Endothelial cell of umbilical vein (primary cell): ENCODE measurements at regions not wholly inside any gene's neighbourhood (a gene's known extent, or its start where the extent isn't known, plus 50 kb on each side); places are given as distances from the start of the nearest gene placed in this dataset.

Source experiments
- BruUV-seq: library from RNA; stranded (reverse); fragments of 400-500 nt; replicated peaks from 2 replicates; lab custom pipeline; 2021; lab: Mats Ljungman, UMichigan
- CTCF ChIA-PET: fragments of 300-600, 350-600 bp; sonication (Branson Sonifier 250); formaldehyde crosslinking; loops from one replicate; lab custom pipeline; 2021; ENCODE audit warnings: antibody characterized with exemption, inconsistent platforms; lab: Charles Lee
- POLR2A ChIA-PET: fragments of 300-600, 350-600 bp; sonication (Branson Sonifier 250); formaldehyde crosslinking; loops from one replicate; lab custom pipeline; 2021; ENCODE audit warnings: antibody characterized with exemption, inconsistent platforms; lab: Charles Lee
- DNase-seq: peaks from one replicate; pipeline ENCODE4 v3.0.0-alpha.2; 2011; ENCODE audit warnings: low read depth, low spot score
- FAIRE-seq: peaks from 2 replicates; lab custom pipeline; 2011; peaks lifted over from hg19 to GRCh38; lab: Jason Lieb, UNC
- H2AFZ ChIP-seq: 2 replicates; pipeline ENCODE4 v1.6.0; 2012; ENCODE audit warnings: low read depth, low read length, control low read depth, inconsistent platforms
- H3K27ac ChIP-seq: 2 replicates; pipeline ENCODE4 v1.5.1; 2011; ENCODE audit warnings: low read depth, mild to moderate bottlenecking, control low read depth, low read length, moderate library complexity; ENCODE audit not compliant: insufficient read depth
- H3K27me3 ChIP-seq, 2 experiments: 2 replicates each; pipeline versions ENCODE4 v1.6.0 to v1.6.1; 2011; ENCODE audit warnings: low read length in 2 of 2, mixed read lengths in 1 of 2; ENCODE audit not compliant: control insufficient read depth in 2 of 2, insufficient read depth in 2 of 2
- H3K36me3 ChIP-seq, 2 experiments: 2 replicates in 1 of 2; 3 replicates in 1 of 2; pipeline ENCODE4 v1.5.1; 2011; ENCODE audit warnings: low read length in 2 of 2, mild to moderate bottlenecking in 1 of 2, moderate library complexity in 1 of 2; ENCODE audit not compliant: control insufficient read depth in 2 of 2, insufficient read depth in 2 of 2; ENCODE audit errors: extremely low read depth in 1 of 2
- H3K4me1 ChIP-seq: 3 replicates; pipeline ENCODE4 v1.5.1; 2011; ENCODE audit warnings: mild to moderate bottlenecking, low read length; ENCODE audit not compliant: control insufficient read depth, insufficient read depth; ENCODE audit errors: extremely low read depth
- H3K4me2 ChIP-seq: 2 replicates; pipeline ENCODE4 v1.6.1; 2011; ENCODE audit warnings: low read length, control low read depth, mixed read lengths; ENCODE audit not compliant: insufficient read depth
- H3K4me3 ChIP-seq, 3 experiments: fragments of 200-600 bp in 1 of 3; sonication (generic), shearing (Covaris generic) in 1 of 3; replicated peaks in 1 of 3; 2 replicates each; pipeline ENCODE4 v1.5.1; 2011 to 2016; ENCODE audit warnings: control low read depth in 3 of 3, low read length in 3 of 3, mild to moderate bottlenecking in 2 of 3, inconsistent platforms in 1 of 3, low read depth in 1 of 3, moderate library complexity in 1 of 3; ENCODE audit not compliant: insufficient read depth in 1 of 3
- H3K79me2 ChIP-seq: 2 replicates; pipeline ENCODE4 v1.6.0; 2012; ENCODE audit warnings: low read length, inconsistent platforms; ENCODE audit not compliant: control insufficient read depth, insufficient read depth
- H3K9ac ChIP-seq: replicated peaks from 2 replicates; pipeline ENCODE3; 2011; ENCODE audit warnings: low read length, control low read depth; ENCODE audit not compliant: insufficient read depth; ENCODE audit errors: extremely low read depth
- H3K9me1 ChIP-seq: replicated peaks from 3 replicates; pipeline ENCODE4 v1.6.0; 2011; ENCODE audit warnings: mild to moderate bottlenecking, low read length; ENCODE audit not compliant: control insufficient read depth, insufficient read depth; ENCODE audit errors: extremely low read depth
- H3K9me3 ChIP-seq: replicated peaks from 2 replicates; pipeline ENCODE4 v1.5.1; 2012; ENCODE audit warnings: low read length, inconsistent platforms; ENCODE audit not compliant: control insufficient read depth, insufficient read depth
- H4K20me1 ChIP-seq: replicated peaks from 2 replicates; pipeline ENCODE3; 2011; ENCODE audit warnings: mild to moderate bottlenecking, low read length; ENCODE audit not compliant: control insufficient read depth, insufficient read depth; ENCODE audit errors: extremely low read depth
- EZH2 ChIP-seq: IDR thresholded peaks from 2 replicates; pipeline ENCODE4 v1.6.1; 2012; ENCODE audit warnings: borderline replicate concordance, low read depth, mild to moderate bottlenecking, moderate library complexity, low read length, inconsistent platforms; ENCODE audit not compliant: severe bottlenecking
- FOS ChIP-seq: IDR thresholded peaks from 2 replicates; pipeline ENCODE4 v1.6.1; 2011; ENCODE audit warnings: mild to moderate bottlenecking, low read length, moderate library complexity, borderline replicate concordance; ENCODE audit not compliant: insufficient read depth
- GATA2 ChIP-seq: IDR thresholded peaks from 2 replicates; pipeline ENCODE4 v1.7.0; 2011; ENCODE audit warnings: low read depth, mild to moderate bottlenecking, moderate library complexity, mixed read lengths, low read length; ENCODE audit not compliant: insufficient read length, insufficient read depth
- JUN ChIP-seq: IDR thresholded peaks from 2 replicates; pipeline ENCODE4 v1.6.1; 2011; ENCODE audit warnings: borderline replicate concordance, low read depth; ENCODE audit not compliant: insufficient read length, insufficient read depth
- MYC ChIP-seq: IDR thresholded peaks from one replicate; pipeline ENCODE4 v1.6.1; 2011; ENCODE audit warnings: mild to moderate bottlenecking, low read depth, low read length
- POLR2A ChIP-seq: IDR thresholded peaks from 2 replicates; pipeline ENCODE4 v1.6.1; 2012; ENCODE audit warnings: low read depth, mild to moderate bottlenecking, control low read depth, low read length
- POLR2AphosphoS5 ChIP-seq: IDR thresholded peaks from 2 replicates; pipeline ENCODE4 v1.6.1; 2012; ENCODE audit warnings: low read depth, mild to moderate bottlenecking, control low read depth, low read length, moderate library complexity; ENCODE audit not compliant: insufficient read depth
- dilution Hi-C: fragments of 300-500 bp; cut with MboI; formaldehyde crosslinking; loops from one replicate; pipeline ENCODE4 v1.15.0; 2019; ENCODE audit warnings: low sequenced_read_pairs; ENCODE audit not compliant: extremely low pct_ligation_motif_present
- intact Hi-C: fragments of 100-400 bp; cut with micrococcal nuclease; formaldehyde crosslinking; loops from one replicate; pipeline ENCODE4 v1.10.0; 2022
- TF ChIP-seq, protein P1 (sequence below): IDR thresholded peaks from 2 replicates; pipeline ENCODE4 v1.6.1; 2011; ENCODE audit not compliant: insufficient read depth, insufficient read length
- TF ChIP-seq, protein P2 (sequence below), 2 donors: IDR thresholded peaks; 1 replicate in 1 of 2; 2 replicates in 1 of 2; pipeline ENCODE4 v1.5.1; 2011; ENCODE audit warnings: low read length in 2 of 2, mild to moderate bottlenecking in 2 of 2, moderate library complexity in 2 of 2, control low read depth in 1 of 2, inconsistent platforms in 1 of 2, low read depth in 1 of 2; ENCODE audit not compliant: insufficient read depth in 1 of 2; ENCODE audit errors: extremely low read depth in 1 of 2

DNA sequence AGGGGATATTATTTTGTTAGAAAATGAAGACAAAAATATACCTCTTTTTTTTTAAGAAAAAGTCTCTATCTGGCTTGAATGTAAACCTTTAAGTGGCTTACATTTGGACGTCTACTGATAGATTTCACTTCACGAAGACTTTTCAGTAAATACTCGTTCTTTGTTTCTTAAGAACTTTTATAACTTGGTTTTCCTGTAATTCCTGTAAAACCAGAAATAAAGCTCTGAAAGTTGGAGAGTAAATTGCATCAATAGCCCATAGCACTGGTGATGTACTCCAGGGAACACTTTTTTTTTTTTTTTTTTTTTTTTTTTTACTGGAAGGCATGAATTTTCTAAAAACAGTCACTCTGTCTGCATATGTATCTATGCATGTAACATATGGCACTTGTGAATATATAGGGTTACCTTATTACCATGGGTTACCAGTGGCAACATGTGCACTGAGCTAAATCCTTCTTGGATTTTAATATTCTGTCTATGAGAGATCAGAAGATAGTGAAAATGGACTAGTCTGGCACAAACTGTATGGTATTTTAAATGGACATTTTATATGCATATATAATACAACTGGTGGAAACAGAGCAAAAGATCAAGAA is 309.2 kb upstream of the TCF4 start:
- H3K4me2 ChIP-seq = no peak overlapping the region
- H3K79me2 ChIP-seq = no peaks in the 10 kb centered on the region
- BruUV-seq = no TSS peak
- no peak overlapping the region for H2AFZ ChIP-seq
- intact Hi-C loops = no loop called here
- no peaks in the 10 kb centered on the region for H3K4me1 ChIP-seq
- H3K4me3 ChIP-seq = no peak overlapping the region
- no peak for DNase-seq
- no peaks in the 10 kb centered on the region for H3K9me3 ChIP-seq
- no peak for FAIRE-seq
- H3K36me3 ChIP-seq = no peaks in the 10 kb centered on the region
- ChIA-PET CTCF (interaction anchor here (1.2 kb wide), 1 partner anchor 10 kb away, joined by 3 read pairs; no protein-coding TSS in a partner anchor), POLR2A (no interaction called here)
- no peak overlapping the region for H3K9ac ChIP-seq
- no peak overlapping the region for H3K27ac ChIP-seq
- no peaks in the 10 kb centered on the region for H3K27me3 ChIP-seq
- dilution Hi-C loops = no loop called here
- H4K20me1 ChIP-seq = no peaks in the 10 kb centered on the region
- no peak for TF ChIP-seq GATA2
- TF ChIP-seq EZH2 = no peak
- TF ChIP-seq POLR2A = no peak
- TF ChIP-seq MYC = no peak
- TF ChIP-seq JUN = no peak
- TF ChIP-seq POLR2AphosphoS5 = no peak
- TF ChIP-seq, protein P1, sequence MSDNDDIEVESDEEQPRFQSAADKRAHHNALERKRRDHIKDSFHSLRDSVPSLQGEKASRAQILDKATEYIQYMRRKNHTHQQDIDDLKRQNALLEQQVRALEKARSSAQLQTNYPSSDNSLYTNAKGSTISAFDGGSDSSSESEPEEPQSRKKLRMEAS = no peak
- TF ChIP-seq FOS = no peak
- TF ChIP-seq, protein P2, sequence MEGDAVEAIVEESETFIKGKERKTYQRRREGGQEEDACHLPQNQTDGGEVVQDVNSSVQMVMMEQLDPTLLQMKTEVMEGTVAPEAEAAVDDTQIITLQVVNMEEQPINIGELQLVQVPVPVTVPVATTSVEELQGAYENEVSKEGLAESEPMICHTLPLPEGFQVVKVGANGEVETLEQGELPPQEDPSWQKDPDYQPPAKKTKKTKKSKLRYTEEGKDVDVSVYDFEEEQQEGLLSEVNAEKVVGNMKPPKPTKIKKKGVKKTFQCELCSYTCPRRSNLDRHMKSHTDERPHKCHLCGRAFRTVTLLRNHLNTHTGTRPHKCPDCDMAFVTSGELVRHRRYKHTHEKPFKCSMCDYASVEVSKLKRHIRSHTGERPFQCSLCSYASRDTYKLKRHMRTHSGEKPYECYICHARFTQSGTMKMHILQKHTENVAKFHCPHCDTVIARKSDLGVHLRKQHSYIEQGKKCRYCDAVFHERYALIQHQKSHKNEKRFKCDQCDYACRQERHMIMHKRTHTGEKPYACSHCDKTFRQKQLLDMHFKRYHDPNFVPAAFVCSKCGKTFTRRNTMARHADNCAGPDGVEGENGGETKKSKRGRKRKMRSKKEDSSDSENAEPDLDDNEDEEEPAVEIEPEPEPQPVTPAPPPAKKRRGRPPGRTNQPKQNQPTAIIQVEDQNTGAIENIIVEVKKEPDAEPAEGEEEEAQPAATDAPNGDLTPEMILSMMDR (IDR thresholded peaks at IDR 0.05; ENCODE audit: extremely low read depth in 1 of 2, insufficient read depth in 1 of 2, low read depth in 1 of 2, low read length in 2 of 2) = no peak
- H3K9me1 ChIP-seq = no peaks in the 10 kb centered on the region
